ENCODE measurements at regions not wholly inside any gene's neighbourhood (a gene's known extent, or its start where the extent isn't known, plus 50 kb on each side); places are given as distances from the start of the nearest gene placed in this dataset.

GRCh38 chr4:176438401-176438800 is 118.6 kb downstream of the SPCS3 start:
- TF ChIP-seq CTCF (tag by site-specific recombination; IDR thresholded peaks at IDR 0.05) (no peak), YY1 (tag by site-specific recombination; IDR thresholded peaks at IDR 0.05) (no peak), ZBTB17 (tag by site-specific recombination; IDR thresholded peaks at IDR 0.05) (no peak), ZNF701 (tag by site-specific recombination; IDR thresholded peaks at IDR 0.05) (no peak), ZBTB1 (tag by site-specific recombination; IDR thresholded peaks at IDR 0.05) (no peak), ZNF791 (tag by site-specific recombination; IDR thresholded peaks at IDR 0.05) (no peak), ZBTB20 (tag by site-specific recombination; IDR thresholded peaks at IDR 0.05) (no peak), ATF2 (tag by site-specific recombination; IDR thresholded peaks at IDR 0.05; ENCODE audit: low read depth) (no peak), HOXD13 (CRISPR knock-in tag; IDR thresholded peaks at IDR 0.05; ENCODE audit: borderline replicate concordance) (no peak), GLI2 (tag by site-specific recombination; IDR thresholded peaks at IDR 0.05; ENCODE audit: borderline replicate concordance, low read depth) (no peak), ZNF274 (IDR thresholded peaks at IDR 0.05; ENCODE audit: low read length) (no peak), ZNF274 (tag by site-specific recombination; IDR thresholded peaks at IDR 0.05; ENCODE audit: borderline replicate concordance) (no peak)
- TF ChIP-seq, protein P1, sequence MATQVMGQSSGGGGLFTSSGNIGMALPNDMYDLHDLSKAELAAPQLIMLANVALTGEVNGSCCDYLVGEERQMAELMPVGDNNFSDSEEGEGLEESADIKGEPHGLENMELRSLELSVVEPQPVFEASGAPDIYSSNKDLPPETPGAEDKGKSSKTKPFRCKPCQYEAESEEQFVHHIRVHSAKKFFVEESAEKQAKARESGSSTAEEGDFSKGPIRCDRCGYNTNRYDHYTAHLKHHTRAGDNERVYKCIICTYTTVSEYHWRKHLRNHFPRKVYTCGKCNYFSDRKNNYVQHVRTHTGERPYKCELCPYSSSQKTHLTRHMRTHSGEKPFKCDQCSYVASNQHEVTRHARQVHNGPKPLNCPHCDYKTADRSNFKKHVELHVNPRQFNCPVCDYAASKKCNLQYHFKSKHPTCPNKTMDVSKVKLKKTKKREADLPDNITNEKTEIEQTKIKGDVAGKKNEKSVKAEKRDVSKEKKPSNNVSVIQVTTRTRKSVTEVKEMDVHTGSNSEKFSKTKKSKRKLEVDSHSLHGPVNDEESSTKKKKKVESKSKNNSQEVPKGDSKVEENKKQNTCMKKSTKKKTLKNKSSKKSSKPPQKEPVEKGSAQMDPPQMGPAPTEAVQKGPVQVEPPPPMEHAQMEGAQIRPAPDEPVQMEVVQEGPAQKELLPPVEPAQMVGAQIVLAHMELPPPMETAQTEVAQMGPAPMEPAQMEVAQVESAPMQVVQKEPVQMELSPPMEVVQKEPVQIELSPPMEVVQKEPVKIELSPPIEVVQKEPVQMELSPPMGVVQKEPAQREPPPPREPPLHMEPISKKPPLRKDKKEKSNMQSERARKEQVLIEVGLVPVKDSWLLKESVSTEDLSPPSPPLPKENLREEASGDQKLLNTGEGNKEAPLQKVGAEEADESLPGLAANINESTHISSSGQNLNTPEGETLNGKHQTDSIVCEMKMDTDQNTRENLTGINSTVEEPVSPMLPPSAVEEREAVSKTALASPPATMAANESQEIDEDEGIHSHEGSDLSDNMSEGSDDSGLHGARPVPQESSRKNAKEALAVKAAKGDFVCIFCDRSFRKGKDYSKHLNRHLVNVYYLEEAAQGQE (tag by site-specific recombination; IDR thresholded peaks at IDR 0.05) = no peak
- TF ChIP-seq, protein P2, sequence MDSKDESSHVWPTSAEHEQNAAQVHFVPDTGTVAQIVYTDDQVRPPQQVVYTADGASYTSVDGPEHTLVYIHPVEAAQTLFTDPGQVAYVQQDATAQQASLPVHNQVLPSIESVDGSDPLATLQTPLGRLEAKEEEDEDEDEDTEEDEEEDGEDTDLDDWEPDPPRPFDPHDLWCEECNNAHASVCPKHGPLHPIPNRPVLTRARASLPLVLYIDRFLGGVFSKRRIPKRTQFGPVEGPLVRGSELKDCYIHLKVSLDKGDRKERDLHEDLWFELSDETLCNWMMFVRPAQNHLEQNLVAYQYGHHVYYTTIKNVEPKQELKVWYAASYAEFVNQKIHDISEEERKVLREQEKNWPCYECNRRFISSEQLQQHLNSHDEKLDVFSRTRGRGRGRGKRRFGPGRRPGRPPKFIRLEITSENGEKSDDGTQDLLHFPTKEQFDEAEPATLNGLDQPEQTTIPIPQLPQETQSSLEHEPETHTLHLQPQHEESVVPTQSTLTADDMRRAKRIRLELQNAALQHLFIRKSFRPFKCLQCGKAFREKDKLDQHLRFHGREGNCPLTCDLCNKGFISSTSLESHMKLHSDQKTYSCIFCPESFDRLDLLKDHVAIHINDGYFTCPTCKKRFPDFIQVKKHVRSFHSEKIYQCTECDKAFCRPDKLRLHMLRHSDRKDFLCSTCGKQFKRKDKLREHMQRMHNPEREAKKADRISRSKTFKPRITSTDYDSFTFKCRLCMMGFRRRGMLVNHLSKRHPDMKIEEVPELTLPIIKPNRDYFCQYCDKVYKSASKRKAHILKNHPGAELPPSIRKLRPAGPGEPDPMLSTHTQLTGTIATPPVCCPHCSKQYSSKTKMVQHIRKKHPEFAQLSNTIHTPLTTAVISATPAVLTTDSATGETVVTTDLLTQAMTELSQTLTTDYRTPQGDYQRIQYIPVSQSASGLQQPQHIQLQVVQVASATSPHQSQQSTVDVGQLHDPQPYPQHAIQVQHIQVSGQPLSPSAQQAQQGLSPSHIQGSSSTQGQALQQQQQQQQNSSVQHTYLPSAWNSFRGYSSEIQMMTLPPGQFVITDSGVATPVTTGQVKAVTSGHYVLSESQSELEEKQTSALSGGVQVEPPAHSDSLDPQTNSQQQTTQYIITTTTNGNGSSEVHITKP (tag by site-specific recombination; IDR thresholded peaks at IDR 0.05) = no peak
